ENCODE measurements at regions not wholly inside any gene's neighbourhood (a gene's known extent, or its start where the extent isn't known, plus 50 kb on each side); places are given as distances from the start of the nearest gene placed in this dataset.
"Not testable (repeated sequence)": the region's sequence is repeated elsewhere in the genome, so short reads cannot be mapped to it uniquely, and the experiment has no call there.

DNA sequence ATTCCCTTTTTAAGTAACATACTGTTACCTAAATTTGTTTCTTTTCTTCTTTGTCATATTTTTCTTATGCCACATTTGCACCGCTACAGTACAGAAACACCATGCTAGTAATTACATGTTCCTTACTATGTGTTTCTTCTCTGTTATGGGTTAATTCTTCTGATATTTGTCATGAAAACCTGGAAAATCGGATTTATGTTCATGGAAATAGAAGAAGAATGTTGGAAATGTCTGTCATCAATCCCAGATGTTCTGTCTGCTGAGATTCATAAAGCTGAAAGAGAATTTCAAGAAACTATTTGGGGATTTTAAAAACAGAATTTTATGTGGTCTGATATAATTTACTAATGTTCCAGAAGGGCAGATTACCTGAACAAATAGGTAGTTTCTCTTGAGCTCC is 305.2 kb upstream of the NREP start:
- H3K4me1 Mint-ChIP-seq: no peaks in the 10 kb centered on the region
- no peak for ATAC-seq
- H3K4me3 Mint-ChIP-seq: no peak overlapping the region
- H3K36me3 Mint-ChIP-seq: no peaks in the 10 kb centered on the region
- H3K27me3 Mint-ChIP-seq: no peaks in the 10 kb centered on the region
- H3K27ac Mint-ChIP-seq: no peak overlapping the region
- H3K9me3 Mint-ChIP-seq: no peaks in the 10 kb centered on the region

DNA sequence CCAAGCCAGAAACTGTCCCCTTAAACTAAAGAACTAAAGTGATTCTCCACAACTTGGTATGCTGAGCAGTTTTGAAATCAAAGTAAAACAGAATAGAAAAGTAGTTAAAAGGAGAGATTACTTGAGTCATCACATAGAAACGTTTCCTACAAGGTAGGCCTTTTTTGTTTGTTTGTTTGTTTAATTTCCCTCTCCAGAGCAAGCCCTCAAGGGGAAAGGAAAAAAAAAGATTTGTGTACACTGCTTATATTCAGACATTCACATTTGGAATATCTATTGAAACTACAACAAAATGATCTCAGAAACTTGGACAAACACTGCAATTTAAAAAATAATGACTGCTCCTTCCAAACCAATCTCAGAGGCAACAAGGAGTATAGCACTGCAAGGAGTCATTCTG is 304.7 kb upstream of the NREP start:
- no peak for ATAC-seq
- Mint-ChIP-seq H3K4me1 (no peaks in the 10 kb centered on the region), H3K4me3 (no peak overlapping the region), H3K27ac (no peak overlapping the region), H3K27me3 (no peaks in the 10 kb centered on the region), H3K36me3 (no peaks in the 10 kb centered on the region), H3K9me3 (no peaks in the 10 kb centered on the region)

DNA sequence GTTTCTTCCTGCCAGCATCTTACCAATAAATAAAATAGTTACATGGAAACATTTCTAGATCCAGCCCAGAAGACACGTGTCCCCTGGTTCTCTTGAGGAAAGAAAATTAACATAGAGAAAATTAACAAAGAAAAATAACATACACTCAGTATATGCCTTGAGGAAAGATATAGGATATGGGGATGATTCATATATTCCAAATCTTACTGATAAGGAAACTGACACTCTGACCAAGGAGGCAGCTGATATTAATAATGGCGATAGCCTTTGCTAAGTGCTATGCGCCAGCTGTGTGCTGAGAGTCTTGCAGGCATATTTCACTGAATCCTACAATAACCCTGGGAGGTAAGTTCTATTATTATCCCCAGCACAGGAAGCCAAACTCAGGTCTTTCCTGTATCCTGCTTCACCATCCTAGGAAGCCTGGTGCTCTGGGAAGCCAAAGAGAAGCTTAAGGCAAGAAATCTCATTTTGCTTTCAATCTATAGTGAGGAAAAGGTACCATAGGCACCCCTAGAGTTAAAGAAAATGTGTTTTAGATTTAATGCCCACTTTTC is 302.7 kb upstream of the NREP start:
- no peak overlapping the region for H3K4me3 Mint-ChIP-seq
- no peaks in the 10 kb centered on the region for H3K36me3 Mint-ChIP-seq

DNA sequence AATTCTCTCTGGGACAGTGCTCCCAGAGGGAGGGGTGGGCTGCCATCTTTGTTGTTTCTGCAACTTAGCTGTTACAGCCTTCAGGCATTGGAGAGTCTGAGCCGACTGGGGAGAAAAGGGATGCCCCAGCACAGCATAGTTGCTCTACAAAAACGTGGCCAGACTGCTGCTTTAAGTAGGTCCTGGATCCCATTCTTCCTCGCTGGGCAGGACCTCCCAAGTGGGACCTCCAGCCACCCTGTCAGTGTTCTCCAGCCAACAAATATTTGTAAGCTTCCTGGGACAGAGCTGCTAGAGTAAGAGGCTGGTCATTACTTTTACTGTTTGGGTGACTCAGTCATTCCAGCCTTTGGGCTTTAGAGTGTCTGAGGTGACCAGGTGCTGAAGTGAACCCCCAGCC is 292.7 kb upstream of the NREP start:
- Mint-ChIP-seq H3K27me3 (peaks cover 9% of the 10 kb centered on the region), H3K9me3 (peaks cover 11% of the 10 kb centered on the region), H3K27ac (no peak overlapping the region), H3K4me3 (no peak overlapping the region), H3K4me1 (no peaks in the 10 kb centered on the region), H3K36me3 (no peaks in the 10 kb centered on the region)
- no peak for ATAC-seq

More for the DNA sequence above, 302.7 kb upstream of the NREP start:
- H3K27me3 Mint-ChIP-seq: no peaks in the 10 kb centered on the region
- H3K4me1 Mint-ChIP-seq: no peaks in the 10 kb centered on the region
- peaks cover 11% of the 10 kb centered on the region for H3K9me3 Mint-ChIP-seq
- no peak for ATAC-seq
- no peak overlapping the region for H3K27ac Mint-ChIP-seq

DNA sequence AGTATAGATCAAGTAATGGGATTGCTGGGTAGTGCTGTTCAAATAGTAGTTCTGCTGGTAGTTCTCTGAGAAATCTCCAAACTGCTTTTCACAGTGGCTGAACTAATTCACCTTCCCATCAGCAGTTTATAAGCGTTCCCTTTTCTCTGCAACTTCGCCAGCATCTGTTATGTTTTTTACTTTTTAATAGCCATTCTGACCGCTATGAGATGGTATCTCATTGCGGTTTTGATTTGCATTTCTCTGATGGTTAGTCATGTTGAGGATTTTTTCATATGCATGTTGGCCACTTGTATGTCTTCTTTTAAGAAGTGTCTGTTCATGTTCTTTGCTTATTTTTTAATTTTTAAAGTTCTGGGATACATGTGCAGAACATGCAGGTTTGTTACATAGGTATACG is 279.2 kb upstream of the NREP start:
- no peak overlapping the region for H3K27ac Mint-ChIP-seq
- no peaks in the 10 kb centered on the region for H3K27me3 Mint-ChIP-seq
- no peak for ATAC-seq
- H3K4me1 Mint-ChIP-seq: no peaks in the 10 kb centered on the region
- H3K9me3 Mint-ChIP-seq: peaks cover 9% of the 10 kb centered on the region
- H3K4me3 Mint-ChIP-seq: no peak overlapping the region
- no peaks in the 10 kb centered on the region for H3K36me3 Mint-ChIP-seq

DNA sequence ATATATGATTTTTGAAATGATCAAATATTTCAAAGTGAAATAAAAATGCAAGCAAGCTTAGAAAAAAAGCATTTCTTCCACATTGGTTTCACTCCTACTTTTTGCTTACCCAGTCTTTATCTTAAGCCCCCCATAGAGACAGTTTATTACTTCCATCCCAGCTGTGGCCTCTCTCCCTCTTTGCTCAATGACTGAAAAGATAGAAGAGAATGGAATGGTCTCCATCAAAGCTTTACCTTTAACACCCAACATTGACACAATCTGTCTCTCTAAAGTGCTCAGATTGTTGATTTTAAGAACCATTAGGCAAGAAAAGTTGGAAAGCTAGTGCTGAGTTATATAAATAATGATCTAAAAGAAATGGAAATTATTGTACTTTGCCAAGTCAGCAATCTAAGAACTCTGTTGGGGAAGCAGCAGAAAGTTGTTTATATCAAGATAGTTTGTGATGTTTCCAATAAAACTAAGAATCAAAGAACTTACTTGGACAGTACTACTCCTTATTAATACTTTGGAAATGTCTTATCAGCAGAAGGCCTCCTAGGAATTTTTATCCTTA is 277.5 kb upstream of the NREP start:
- Mint-ChIP-seq H3K4me1 (no peaks in the 10 kb centered on the region), H3K36me3 (no peaks in the 10 kb centered on the region), H3K4me3 (no peak overlapping the region), H3K27me3 (no peaks in the 10 kb centered on the region), H3K27ac (no peak overlapping the region), H3K9me3 (peaks cover 9% of the 10 kb centered on the region)
- no peak for ATAC-seq

DNA sequence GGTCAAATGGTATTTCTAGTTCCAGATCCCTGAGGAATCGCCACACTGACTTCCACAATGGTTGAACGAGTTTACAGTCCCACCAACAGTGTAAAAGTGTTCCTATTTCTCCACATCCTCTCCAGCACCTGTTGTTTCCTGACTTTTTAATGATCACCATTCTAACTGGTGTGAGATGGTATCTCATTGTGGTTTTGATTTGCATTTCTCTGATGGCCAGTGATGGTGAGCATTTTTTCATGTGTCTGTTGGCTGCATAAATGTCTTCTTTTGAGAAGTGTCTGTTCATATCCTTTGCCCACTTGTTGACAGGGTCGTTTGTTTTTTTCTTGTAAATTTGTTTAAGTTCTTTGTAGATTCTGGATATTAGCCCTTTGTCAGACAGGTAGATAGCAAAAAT is 269.9 kb upstream of the NREP start:
- H3K27ac Mint-ChIP-seq, H3K36me3 Mint-ChIP-seq, H3K4me1 Mint-ChIP-seq, H3K27me3 Mint-ChIP-seq, ATAC-seq, H3K9me3 Mint-ChIP-seq, H3K4me3 Mint-ChIP-seq: not testable (repeated sequence)

DNA sequence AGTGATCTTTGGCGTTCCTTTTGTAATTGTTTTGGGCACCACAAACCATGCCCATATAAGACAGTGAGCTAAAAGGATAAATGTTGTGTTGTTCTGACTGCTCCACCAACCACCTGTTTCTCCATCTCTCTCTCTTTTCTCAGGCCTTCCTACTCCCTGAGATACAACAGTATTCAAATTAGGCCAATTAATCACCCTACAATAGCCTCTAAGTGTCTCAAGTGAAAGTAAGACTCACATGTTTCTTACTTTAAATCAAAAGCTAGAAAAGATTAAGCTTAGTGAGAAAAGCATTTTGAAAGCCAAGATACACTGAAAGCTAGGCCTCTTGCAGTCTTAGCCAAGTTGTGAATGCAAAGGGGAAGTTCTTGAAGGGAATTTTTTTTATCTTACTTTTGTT is 268.8 kb upstream of the NREP start:
- Mint-ChIP-seq H3K36me3 (no peaks in the 10 kb centered on the region), H3K27me3 (no peaks in the 10 kb centered on the region), H3K9me3 (no peaks in the 10 kb centered on the region), H3K27ac (no peak overlapping the region), H3K4me1 (no peaks in the 10 kb centered on the region), H3K4me3 (no peak overlapping the region)
- ATAC-seq: no peak

DNA sequence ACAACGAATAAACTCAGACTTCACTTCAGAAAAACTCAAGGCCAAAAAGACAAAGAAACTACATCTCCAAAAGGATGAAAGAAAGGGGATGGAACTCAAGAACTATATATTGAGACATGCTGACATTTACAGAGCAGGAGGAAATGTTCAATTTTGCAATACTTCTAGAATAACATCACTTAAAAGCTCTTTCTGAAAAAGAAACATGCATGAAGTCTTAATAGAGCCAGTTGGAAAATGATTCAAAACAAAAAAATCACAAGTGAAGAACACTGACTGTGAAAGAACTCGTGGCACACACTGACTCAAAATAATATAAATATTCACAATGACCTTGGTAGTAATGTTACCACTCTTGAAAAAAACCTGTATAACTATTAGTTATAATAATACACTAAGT is 267.8 kb upstream of the NREP start:
- Mint-ChIP-seq H3K4me3 (no peak overlapping the region), H3K27me3 (no peaks in the 10 kb centered on the region), H3K9me3 (no peaks in the 10 kb centered on the region), H3K36me3 (no peaks in the 10 kb centered on the region), H3K4me1 (no peaks in the 10 kb centered on the region), H3K27ac (no peak overlapping the region)
- no peak for ATAC-seq

DNA sequence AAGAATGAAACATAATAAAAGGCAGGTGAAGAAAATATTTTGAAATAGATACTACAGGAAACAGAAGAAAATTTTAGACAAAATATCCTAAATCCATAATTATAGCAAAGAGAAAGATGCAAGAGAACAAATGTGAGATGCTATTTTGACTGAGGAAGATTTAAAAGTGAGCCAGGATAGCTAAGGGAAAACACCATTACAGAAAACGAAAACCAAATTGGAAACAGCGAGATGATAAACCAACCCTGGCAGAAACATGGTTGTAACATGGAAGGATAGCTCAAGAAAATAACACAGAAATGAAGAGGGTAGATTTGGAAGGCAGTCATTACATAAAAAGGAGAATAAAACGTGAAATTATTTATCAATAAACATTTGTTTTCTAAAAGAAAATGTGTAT is 267.2 kb upstream of the NREP start:
- H3K9me3 Mint-ChIP-seq: no peaks in the 10 kb centered on the region
- no peak for ATAC-seq
- H3K27ac Mint-ChIP-seq: no peak overlapping the region
- no peaks in the 10 kb centered on the region for H3K27me3 Mint-ChIP-seq
- H3K4me1 Mint-ChIP-seq: no peaks in the 10 kb centered on the region
- no peaks in the 10 kb centered on the region for H3K36me3 Mint-ChIP-seq
- no peak overlapping the region for H3K4me3 Mint-ChIP-seq

DNA sequence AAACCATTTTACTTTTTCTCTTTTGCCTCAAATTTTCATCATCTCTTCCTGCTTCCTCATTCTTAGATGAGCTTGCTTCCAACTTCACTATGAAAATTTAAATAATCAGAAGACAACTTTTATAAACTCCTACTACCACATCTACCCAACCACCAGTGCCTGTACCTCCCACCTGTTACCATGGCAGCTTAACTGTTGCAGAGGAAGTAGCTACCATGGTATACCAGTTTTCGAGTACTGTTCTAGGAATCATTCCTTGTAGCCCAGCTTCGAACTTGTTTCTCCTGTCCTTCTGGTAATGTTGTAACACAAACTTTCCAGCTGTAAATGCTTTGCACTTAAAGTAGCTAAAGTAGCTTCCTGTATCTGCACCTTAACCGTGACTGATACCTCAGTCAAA is 266.8 kb upstream of the NREP start:
- Mint-ChIP-seq H3K36me3 (no peaks in the 10 kb centered on the region), H3K27ac (no peak overlapping the region), H3K9me3 (no peaks in the 10 kb centered on the region), H3K4me3 (no peak overlapping the region), H3K27me3 (no peaks in the 10 kb centered on the region), H3K4me1 (no peaks in the 10 kb centered on the region)
- no peak for ATAC-seq

DNA sequence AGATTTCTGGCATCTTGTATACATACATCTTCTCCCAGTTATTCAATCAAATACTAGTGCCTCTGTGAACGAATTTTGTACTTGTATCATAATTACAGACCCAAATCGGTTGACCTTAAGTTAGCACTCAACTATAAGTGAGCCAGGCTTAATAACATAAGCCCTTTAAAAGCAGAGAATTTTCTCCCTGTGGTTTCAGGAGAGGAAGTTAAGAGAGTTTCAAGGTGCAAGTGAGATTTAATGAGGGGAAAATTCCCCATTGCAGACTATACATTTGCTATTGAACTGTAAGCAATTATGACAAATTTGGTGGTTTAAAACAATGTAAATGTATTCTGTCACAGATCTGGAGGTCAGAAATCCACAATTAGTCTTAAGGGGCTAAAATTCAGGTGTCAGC is 261.9 kb upstream of the NREP start:
- H3K9me3 Mint-ChIP-seq: no peaks in the 10 kb centered on the region
- no peak overlapping the region for H3K27ac Mint-ChIP-seq
- ATAC-seq: no peak
- H3K4me3 Mint-ChIP-seq: no peak overlapping the region
- no peaks in the 10 kb centered on the region for H3K4me1 Mint-ChIP-seq
- H3K36me3 Mint-ChIP-seq: no peaks in the 10 kb centered on the region
- no peaks in the 10 kb centered on the region for H3K27me3 Mint-ChIP-seq

DNA sequence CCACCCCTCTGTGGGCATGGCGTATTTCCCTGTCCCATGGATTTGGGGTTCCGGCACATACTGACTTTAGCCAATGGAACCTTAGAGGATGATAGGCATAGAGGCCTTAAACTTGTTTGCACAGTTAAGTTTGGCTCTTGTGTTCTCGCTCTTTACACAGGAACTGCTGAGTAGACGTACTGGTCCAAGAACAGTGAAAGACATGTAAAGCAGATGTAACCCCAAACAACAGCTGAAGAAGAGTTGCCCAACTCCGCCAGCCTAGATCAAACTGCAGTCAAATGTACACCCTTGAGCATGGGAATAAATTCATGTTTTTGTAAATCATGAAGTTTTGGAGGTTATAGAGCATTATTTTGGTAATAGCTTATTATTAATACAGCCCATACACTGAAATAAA is 260.0 kb upstream of the NREP start:
- no peaks in the 10 kb centered on the region for H3K4me1 Mint-ChIP-seq

DNA sequence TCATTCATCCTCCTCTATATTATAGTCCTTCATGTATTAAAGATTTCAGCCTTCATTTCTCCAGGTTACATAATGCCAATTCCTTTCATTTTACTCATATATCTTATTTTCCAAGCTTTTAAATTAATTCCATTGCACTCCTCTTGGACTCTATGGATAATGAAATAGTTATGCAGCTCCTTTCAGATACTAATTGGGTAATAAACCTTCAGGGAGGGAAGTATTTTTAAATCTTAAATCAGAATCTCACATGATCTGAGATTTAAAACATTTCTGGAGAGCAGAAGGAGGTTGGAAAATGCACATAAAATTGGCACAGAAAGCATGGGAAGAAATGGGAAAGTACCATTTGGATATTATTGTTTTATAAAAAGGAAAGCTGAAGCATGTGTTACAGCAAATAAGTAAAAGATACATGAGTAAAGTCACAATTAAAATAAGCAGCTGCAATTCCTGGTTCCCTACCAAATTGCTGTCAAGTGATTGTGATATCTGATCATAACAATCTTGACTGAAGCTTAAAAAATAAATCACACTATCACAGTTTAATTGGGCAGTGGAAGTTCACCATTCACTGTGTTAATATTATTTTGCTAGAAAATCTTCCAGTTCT is 257.9 kb upstream of the NREP start:
- no peaks in the 10 kb centered on the region for H3K4me1 Mint-ChIP-seq
- no peaks in the 10 kb centered on the region for H3K36me3 Mint-ChIP-seq
- ATAC-seq: no peak
- H3K27ac Mint-ChIP-seq: no peak overlapping the region
- H3K27me3 Mint-ChIP-seq: no peaks in the 10 kb centered on the region
- H3K4me3 Mint-ChIP-seq: no peak overlapping the region
- H3K9me3 Mint-ChIP-seq: no peaks in the 10 kb centered on the region

More for the DNA sequence above, 260.0 kb upstream of the NREP start:
- no peak for ATAC-seq
- Mint-ChIP-seq H3K27me3 (no peaks in the 10 kb centered on the region), H3K4me3 (no peak overlapping the region), H3K9me3 (no peaks in the 10 kb centered on the region), H3K36me3 (no peaks in the 10 kb centered on the region), H3K27ac (no peak overlapping the region)

DNA sequence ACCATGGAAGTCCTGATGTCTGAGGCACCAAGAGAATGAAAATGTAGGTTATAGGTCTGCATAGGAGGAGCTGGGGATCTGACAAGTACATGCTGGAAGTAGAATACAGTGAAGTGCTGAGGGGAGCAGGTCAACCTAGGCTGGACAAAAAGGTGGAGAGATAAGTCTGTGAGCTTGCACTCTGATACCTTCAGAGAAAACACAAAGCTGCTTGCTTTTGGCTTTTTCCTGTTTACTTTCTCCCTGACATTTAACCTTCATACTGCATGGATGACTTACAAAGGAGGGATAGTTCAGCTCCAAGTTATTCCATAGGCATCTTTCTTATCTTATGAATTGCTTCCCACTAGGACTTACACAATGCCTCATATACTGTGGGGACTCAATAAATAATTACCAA is 256.7 kb upstream of the NREP start:
- Mint-ChIP-seq H3K27ac (no peak overlapping the region), H3K9me3 (no peaks in the 10 kb centered on the region), H3K4me3 (no peak overlapping the region), H3K36me3 (no peaks in the 10 kb centered on the region), H3K27me3 (no peaks in the 10 kb centered on the region), H3K4me1 (no peaks in the 10 kb centered on the region)
- ATAC-seq: peak; percentile 34

DNA sequence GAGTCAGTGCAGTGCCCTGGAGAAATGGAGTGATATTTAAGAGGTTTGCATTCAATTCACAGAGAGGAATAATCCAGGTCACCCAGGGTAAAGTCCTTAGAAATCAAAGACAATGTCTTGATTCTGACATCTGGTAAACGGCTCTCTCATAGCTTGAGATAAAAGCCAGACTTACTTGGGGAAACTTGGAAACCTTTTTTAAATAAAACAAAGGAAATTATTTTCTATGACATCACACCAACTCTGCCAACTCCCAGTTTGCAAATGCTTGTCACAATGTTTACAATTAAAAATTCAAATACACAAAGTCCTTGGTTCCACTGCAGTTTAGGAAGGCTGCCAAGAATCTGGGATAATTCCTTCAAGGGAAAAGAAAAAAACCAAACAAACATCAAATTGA is 255.1 kb upstream of the NREP start:
- no peak overlapping the region for H3K4me3 Mint-ChIP-seq
- H3K27ac Mint-ChIP-seq: no peak overlapping the region
- H3K9me3 Mint-ChIP-seq: no peaks in the 10 kb centered on the region
- ATAC-seq: no peak
- H3K36me3 Mint-ChIP-seq: no peaks in the 10 kb centered on the region
- no peaks in the 10 kb centered on the region for H3K27me3 Mint-ChIP-seq
- no peaks in the 10 kb centered on the region for H3K4me1 Mint-ChIP-seq

All from stimulated activated memory B cell treated with anti-CD40 and anti-IgM and Interleukin-4, amounts not matched to agents 10 μg/mL and 1 μg/mL and 100 μg/mL, for 72 hours (primary cell).